ENCODE measurements at regions not wholly inside any gene's neighbourhood (a gene's known extent, or its start where the extent isn't known, plus 50 kb on each side); places are given as distances from the start of the nearest gene placed in this dataset.

- H3K4me3 ChIP-seq (ENCODE audit: low read depth, low read length): no peak overlapping the region
- no peak for TF ChIP-seq CTCF (IDR thresholded peaks at IDR 0.05; ENCODE audit: control insufficient read depth, extremely low read depth, insufficient read depth)
- no peak for DNase-seq (ENCODE audit: low read depth)
Measured at GRCh38 chr5:119741691-119742090, 112.3 kb downstream of the FAM170A start.

- no peak for DNase-seq (ENCODE audit: low read depth)
- no peak for TF ChIP-seq CTCF (IDR thresholded peaks at IDR 0.05; ENCODE audit: control insufficient read depth, extremely low read depth, insufficient read depth)
- H3K4me3 ChIP-seq (ENCODE audit: low read depth, low read length): no peak overlapping the region
Measured at GRCh38 chr5:119742311-119742710, 113.0 kb downstream of the FAM170A start.

GRCh38 chr5:119743927-119744326 is 114.6 kb downstream of the FAM170A start:
- no peak overlapping the region for H3K4me3 ChIP-seq (ENCODE audit: low read depth, low read length)
- peak; percentile 52 for DNase-seq (ENCODE audit: low read depth)
- TF ChIP-seq CTCF (IDR thresholded peaks at IDR 0.05; ENCODE audit: control insufficient read depth, extremely low read depth, insufficient read depth): peak; percentile 51

GRCh38 chr5:119745976-119746375 is 116.6 kb downstream of the FAM170A start:
- no peak for DNase-seq (ENCODE audit: low read depth)
- no peak for TF ChIP-seq CTCF (IDR thresholded peaks at IDR 0.05; ENCODE audit: control insufficient read depth, extremely low read depth, insufficient read depth)
- no peak overlapping the region for H3K4me3 ChIP-seq (ENCODE audit: low read depth, low read length)

GRCh38 chr5:119746984-119747383 is 117.6 kb downstream of the FAM170A start:
- DNase-seq (ENCODE audit: low read depth): peak; percentile 79
- no peak for TF ChIP-seq CTCF (IDR thresholded peaks at IDR 0.05; ENCODE audit: control insufficient read depth, extremely low read depth, insufficient read depth)
- H3K4me3 ChIP-seq (ENCODE audit: low read depth, low read length): no peak overlapping the region

GRCh38 chr5:119750887-119751733 is 121.8 kb downstream of the FAM170A start:
- no peak overlapping the region for H3K4me3 ChIP-seq (ENCODE audit: low read depth, low read length)
- no peak for DNase-seq (ENCODE audit: low read depth)
- TF ChIP-seq CTCF (IDR thresholded peaks at IDR 0.05; ENCODE audit: control insufficient read depth, extremely low read depth, insufficient read depth): no peak

GRCh38 chr5:119751734-119752094 is 122.4 kb downstream of the FAM170A start:
- TF ChIP-seq CTCF (IDR thresholded peaks at IDR 0.05; ENCODE audit: control insufficient read depth, extremely low read depth, insufficient read depth): no peak
- H3K4me3 ChIP-seq (ENCODE audit: low read depth, low read length): no peak overlapping the region

More at GRCh38 chr5:119751734-119752094, 122.4 kb downstream of the FAM170A start:
- DNase-seq (ENCODE audit: low read depth): no peak

Measured in LNCaP clone FGC (cell line).